Neural progenitor cell (in vitro differentiated cells): ENCODE measurements at regions not wholly inside any gene's neighbourhood (a gene's known extent, or its start where the extent isn't known, plus 50 kb on each side); places are given as distances from the start of the nearest gene placed in this dataset.

Source experiments
- DNase-seq: peaks from one replicate; pipeline ENCODE4 v3.0.0-alpha.2; 2016; ENCODE audit warnings: low spot score
- H2AFZ ChIP-seq: fragments of 200-600 bp; sonication (generic); replicated peaks from 2 replicates; pipeline ENCODE4 v1.6.1; 2016; ENCODE audit warnings: antibody characterized with exemption
- H3F3A ChIP-seq: fragments of 200-600 bp; sonication (generic); 2 replicates; pipeline ENCODE4 v1.6.1; 2016; ENCODE audit warnings: antibody characterized with exemption, low read depth
- H3K27ac ChIP-seq: fragments of 200-600 bp; sonication (generic); 2 replicates; pipeline ENCODE4 v1.5.1; 2016; ENCODE audit warnings: mild to moderate bottlenecking
- H3K27me3 ChIP-seq: fragments of 200-600 bp; sonication (generic); 2 replicates; pipeline ENCODE4 v1.6.1; 2016; ENCODE audit warnings: mild to moderate bottlenecking, moderate library complexity
- H3K36me3 ChIP-seq: fragments of 200-600 bp; sonication (generic); 2 replicates; pipeline ENCODE4 v1.5.1; 2016
- H3K4me1 ChIP-seq: fragments of 200-600 bp; sonication (generic); 2 replicates; pipeline ENCODE4 v1.6.1; 2016; ENCODE audit warnings: mixed run types
- H3K4me2 ChIP-seq: fragments of 200-600 bp; sonication (generic); 2 replicates; pipeline ENCODE4 v1.6.1; 2016
- H3K4me3 ChIP-seq: fragments of 200-600 bp; sonication (generic); 2 replicates; pipeline ENCODE4 v1.5.1; 2016
- H3K79me2 ChIP-seq: fragments of 200-600 bp; sonication (generic); 2 replicates; pipeline ENCODE4 v1.6.1; 2016; ENCODE audit warnings: low read depth
- H3K9ac ChIP-seq: fragments of 200-600 bp; sonication (generic); 2 replicates; pipeline ENCODE4 v1.6.1; 2016
- H3K9me3 ChIP-seq: fragments of 200-600 bp; sonication (generic); 2 replicates; pipeline ENCODE4 v1.5.1; 2016; ENCODE audit warnings: low read depth
- H4K20me1 ChIP-seq: fragments of 200-600 bp; sonication (generic); 2 replicates; pipeline ENCODE4 v1.6.1; 2016; ENCODE audit warnings: low read depth
- H3K27ac Mint-ChIP-seq: 3 replicates; pipeline ENCODE4 v1.8.0; 2021; ENCODE audit warnings: mixed read lengths
- H3K27me3 Mint-ChIP-seq: 2 replicates; pipeline ENCODE4 v1.8.0; 2022; ENCODE audit warnings: low read depth, mild to moderate bottlenecking, inconsistent platforms, moderate library complexity, mixed read lengths; ENCODE audit not compliant: insufficient read depth
- H3K36me3 Mint-ChIP-seq: 3 replicates; pipeline ENCODE4 v1.8.0; 2021; ENCODE audit warnings: mixed read lengths
- H3K4me1 Mint-ChIP-seq: 3 replicates; pipeline ENCODE4 v1.8.0; 2021; ENCODE audit warnings: mixed read lengths
- H3K4me3 Mint-ChIP-seq: 3 replicates; pipeline ENCODE4 v1.8.0; 2021; ENCODE audit warnings: mild to moderate bottlenecking, moderate library complexity, mixed read lengths
- H3K9me3 Mint-ChIP-seq: 3 replicates; pipeline ENCODE4 v1.8.0; 2020; ENCODE audit warnings: mixed read lengths
- CTCF ChIP-seq: fragments of 200-600 bp; sonication (generic); IDR thresholded peaks from 2 replicates; pipeline ENCODE4 v1.5.1; 2017; ENCODE audit warnings: antibody characterized with exemption, mild to moderate bottlenecking
- EZH2 ChIP-seq: fragments of 200-600 bp; sonication (generic); IDR thresholded peaks from 2 replicates; pipeline ENCODE4 v1.6.1; 2017; ENCODE audit warnings: antibody characterized with exemption, mild to moderate bottlenecking, moderate library complexity
- EZH2phosphoT487 ChIP-seq: fragments of 200-600 bp; sonication (generic); IDR thresholded peaks from 2 replicates; pipeline ENCODE4 v1.6.1; 2017; ENCODE audit warnings: antibody characterized with exemption

GRCh38 chr4:27358269-27358668, 497.6 kb downstream of the STIM2 start:
- Mint-ChIP-seq H3K27ac (no peak overlapping the region), H3K4me1 (peaks cover 25% of the 10 kb centered on the region)
- H3K79me2 ChIP-seq: no peaks in the 10 kb centered on the region

GRCh38 chr4:27360131-27360530, 499.5 kb downstream of the STIM2 start:
- Histone ChIP-seq H3K27me3 (no peaks in the 10 kb centered on the region), H3K79me2 (no peaks in the 10 kb centered on the region), H3K4me3 (peak overlapping the region; percentile 10), H3K9me3 (no peaks in the 10 kb centered on the region), H4K20me1 (no peaks in the 10 kb centered on the region), H3K27ac (peak overlapping the region; percentile 91), H3F3A (peaks cover 40% of the 10 kb centered on the region), H3K9ac (no peak overlapping the region), H3K36me3 (no peaks in the 10 kb centered on the region), H3K4me2 (peak overlapping the region; percentile 54), H2AFZ (no peak overlapping the region), H3K4me1 (peaks cover 51% of the 10 kb centered on the region)
- Mint-ChIP-seq H3K4me3 (no peak overlapping the region), H3K9me3 (no peaks in the 10 kb centered on the region), H3K27ac (peak overlapping the region; percentile 92), H3K27me3 (peaks cover 7% of the 10 kb centered on the region), H3K36me3 (no peaks in the 10 kb centered on the region), H3K4me1 (peaks cover 28% of the 10 kb centered on the region)
- TF ChIP-seq EZH2 (no peak), EZH2phosphoT487 (no peak), CTCF (no peak)
- DNase-seq: no peak

More at GRCh38 chr4:27358269-27358668, 497.6 kb downstream of the STIM2 start:
- H3K27ac ChIP-seq: no peak overlapping the region
- peaks cover 35% of the 10 kb centered on the region for H3F3A ChIP-seq
- no peaks in the 10 kb centered on the region for H3K27me3 ChIP-seq
- no peaks in the 10 kb centered on the region for H3K36me3 ChIP-seq
- no peak overlapping the region for H3K4me3 Mint-ChIP-seq
- TF ChIP-seq EZH2phosphoT487 (no peak), CTCF (no peak), EZH2 (no peak)
- H3K9ac ChIP-seq: no peak overlapping the region
- no peaks in the 10 kb centered on the region for H3K9me3 ChIP-seq
- no peak for DNase-seq
- no peaks in the 10 kb centered on the region for H3K36me3 Mint-ChIP-seq
- H2AFZ ChIP-seq: no peak overlapping the region
- H3K4me1 ChIP-seq: peaks cover 40% of the 10 kb centered on the region
- H3K9me3 Mint-ChIP-seq: peaks cover 1% of the 10 kb centered on the region
- H4K20me1 ChIP-seq: no peaks in the 10 kb centered on the region
- H3K4me3 ChIP-seq: no peak overlapping the region
- no peak overlapping the region for H3K4me2 ChIP-seq
- H3K27me3 Mint-ChIP-seq: peaks cover 7% of the 10 kb centered on the region

GRCh38 chr4:27360790-27361267, 500.2 kb downstream of the STIM2 start:
- Mint-ChIP-seq H3K27me3 (peaks cover 7% of the 10 kb centered on the region), H3K4me3 (peak overlapping the region; percentile 68), H3K4me1 (peaks cover 28% of the 10 kb centered on the region), H3K36me3 (no peaks in the 10 kb centered on the region), H3K27ac (peak overlapping the region; percentile 92), H3K9me3 (no peaks in the 10 kb centered on the region)
- Histone ChIP-seq H2AFZ (no peak overlapping the region), H3K4me2 (peak overlapping the region; percentile 54), H3K9ac (no peak overlapping the region), H3K4me3 (peak overlapping the region; percentile 10), H3K9me3 (no peaks in the 10 kb centered on the region), H4K20me1 (no peaks in the 10 kb centered on the region), H3K27me3 (no peaks in the 10 kb centered on the region), H3K27ac (peak overlapping the region; percentile 91), H3K36me3 (no peaks in the 10 kb centered on the region), H3K4me1 (peaks cover 51% of the 10 kb centered on the region), H3F3A (peaks cover 40% of the 10 kb centered on the region), H3K79me2 (no peaks in the 10 kb centered on the region)
- TF ChIP-seq EZH2 (no peak), CTCF (no peak), EZH2phosphoT487 (no peak)
- DNase-seq: peak; percentile 78
